Glutamatergic neuron (in vitro differentiated cells): ENCODE measurements at regions not wholly inside any gene's neighbourhood (a gene's known extent, or its start where the extent isn't known, plus 50 kb on each side); places are given as distances from the start of the nearest gene placed in this dataset.
"Not testable (repeated sequence)": the region's sequence is repeated elsewhere in the genome, so short reads cannot be mapped to it uniquely, and the experiment has no call there.

Experiments
- DNase-seq: peaks from one replicate; pipeline ENCODE4 v3.0.0; 2022
- H3K27ac Mint-ChIP-seq: one replicate; pipeline ENCODE4 v1.8.0; 2020; ENCODE audit warnings: mild to moderate bottlenecking, mixed read lengths, inconsistent platforms; ENCODE audit not compliant: unreplicated experiment
- H3K27me3 Mint-ChIP-seq: one replicate; pipeline ENCODE4 v1.8.0; 2020; ENCODE audit warnings: mild to moderate bottlenecking, moderate library complexity, mixed read lengths, inconsistent platforms; ENCODE audit not compliant: unreplicated experiment
- H3K36me3 Mint-ChIP-seq: one replicate; pipeline ENCODE4 v1.8.0; 2020; ENCODE audit warnings: mild to moderate bottlenecking, mixed read lengths, inconsistent platforms; ENCODE audit not compliant: unreplicated experiment
- H3K4me1 Mint-ChIP-seq: one replicate; pipeline ENCODE4 v1.8.0; 2020; ENCODE audit warnings: mild to moderate bottlenecking, low read depth, mixed read lengths, inconsistent platforms; ENCODE audit not compliant: unreplicated experiment
- H3K4me3 Mint-ChIP-seq: one replicate; pipeline ENCODE4 v1.8.0; 2020; ENCODE audit warnings: mild to moderate bottlenecking, mixed read lengths, inconsistent platforms; ENCODE audit not compliant: unreplicated experiment
- H3K9me3 Mint-ChIP-seq: one replicate; pipeline ENCODE4 v1.8.0; 2020; ENCODE audit warnings: mild to moderate bottlenecking, moderate library complexity, mixed read lengths, inconsistent platforms; ENCODE audit not compliant: unreplicated experiment

DNA sequence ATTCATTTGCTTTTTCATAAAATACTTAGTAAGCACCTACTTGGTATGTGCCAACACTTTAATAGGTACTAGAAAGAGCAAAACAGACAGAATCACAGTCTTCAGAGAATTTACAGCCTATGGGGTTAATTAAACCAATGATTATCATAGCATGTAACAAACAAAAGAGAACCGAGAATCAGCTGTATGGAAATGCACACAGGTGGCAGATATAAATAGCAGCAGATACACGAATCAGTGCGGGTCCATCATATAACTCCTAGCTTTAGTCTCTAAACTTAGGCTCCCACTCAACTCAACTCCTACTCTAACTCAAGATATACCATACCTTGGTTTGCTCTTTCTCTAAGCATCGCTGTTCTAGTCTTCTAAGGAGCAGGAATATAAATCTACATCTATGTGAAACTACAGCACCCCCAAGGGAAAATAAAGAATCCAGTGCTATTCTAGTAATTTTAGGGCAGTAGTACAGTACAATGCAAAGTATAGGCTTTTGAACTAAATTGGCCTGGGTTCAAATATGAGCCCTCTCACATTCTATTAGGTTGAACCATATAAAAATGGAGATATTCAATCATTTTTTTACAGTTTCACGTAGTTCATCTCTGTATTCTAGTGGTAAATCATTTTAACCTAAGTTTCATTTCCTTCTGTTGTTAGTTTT, 108.5 kb upstream of the NBPF9 start:
- not testable (repeated sequence) for H3K4me3 Mint-ChIP-seq, H3K27ac Mint-ChIP-seq, H3K9me3 Mint-ChIP-seq, H3K27me3 Mint-ChIP-seq, H3K4me1 Mint-ChIP-seq, H3K36me3 Mint-ChIP-seq, DNase-seq

DNA sequence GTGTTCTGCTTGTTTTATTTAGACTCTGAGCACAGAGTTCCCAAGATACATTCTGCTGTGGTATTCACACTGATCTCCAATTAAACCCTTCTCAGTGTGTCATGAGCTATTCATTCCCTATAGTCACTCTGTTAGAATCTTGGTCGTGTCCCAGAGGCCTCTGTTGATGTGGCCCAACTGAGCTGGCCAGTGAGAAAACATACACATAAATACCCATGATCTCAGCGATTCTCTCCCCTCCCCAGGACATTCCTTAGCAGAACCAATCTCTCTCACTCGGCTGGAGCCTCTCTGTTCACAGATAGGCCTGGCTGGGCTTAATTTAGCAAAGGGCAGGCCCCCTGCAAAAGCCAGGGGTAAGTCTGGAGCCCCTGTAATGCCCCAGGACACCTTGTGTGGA, 109.6 kb upstream of the NBPF9 start:
- not testable (repeated sequence) for H3K27me3 Mint-ChIP-seq, H3K4me1 Mint-ChIP-seq, H3K4me3 Mint-ChIP-seq, H3K27ac Mint-ChIP-seq, H3K9me3 Mint-ChIP-seq, DNase-seq, H3K36me3 Mint-ChIP-seq

- not testable (repeated sequence) for H3K36me3 Mint-ChIP-seq, H3K27ac Mint-ChIP-seq, H3K4me1 Mint-ChIP-seq, DNase-seq, H3K9me3 Mint-ChIP-seq, H3K4me3 Mint-ChIP-seq, H3K27me3 Mint-ChIP-seq
Observed at GRCh38 chr1:149213673-149214072, 110.3 kb upstream of the NBPF9 start.

- H3K4me1 Mint-ChIP-seq, H3K27ac Mint-ChIP-seq, H3K27me3 Mint-ChIP-seq, H3K9me3 Mint-ChIP-seq, H3K36me3 Mint-ChIP-seq, DNase-seq, H3K4me3 Mint-ChIP-seq: not testable (repeated sequence)
Observed at GRCh38 chr1:149218080-149218988, 115.0 kb upstream of the NBPF9 start.

GRCh38 chr1:149219539-149219938, 116.2 kb upstream of the NBPF9 start:
- H3K27ac Mint-ChIP-seq, H3K4me1 Mint-ChIP-seq, H3K9me3 Mint-ChIP-seq, H3K27me3 Mint-ChIP-seq, H3K4me3 Mint-ChIP-seq, H3K36me3 Mint-ChIP-seq, DNase-seq: not testable (repeated sequence)

DNA sequence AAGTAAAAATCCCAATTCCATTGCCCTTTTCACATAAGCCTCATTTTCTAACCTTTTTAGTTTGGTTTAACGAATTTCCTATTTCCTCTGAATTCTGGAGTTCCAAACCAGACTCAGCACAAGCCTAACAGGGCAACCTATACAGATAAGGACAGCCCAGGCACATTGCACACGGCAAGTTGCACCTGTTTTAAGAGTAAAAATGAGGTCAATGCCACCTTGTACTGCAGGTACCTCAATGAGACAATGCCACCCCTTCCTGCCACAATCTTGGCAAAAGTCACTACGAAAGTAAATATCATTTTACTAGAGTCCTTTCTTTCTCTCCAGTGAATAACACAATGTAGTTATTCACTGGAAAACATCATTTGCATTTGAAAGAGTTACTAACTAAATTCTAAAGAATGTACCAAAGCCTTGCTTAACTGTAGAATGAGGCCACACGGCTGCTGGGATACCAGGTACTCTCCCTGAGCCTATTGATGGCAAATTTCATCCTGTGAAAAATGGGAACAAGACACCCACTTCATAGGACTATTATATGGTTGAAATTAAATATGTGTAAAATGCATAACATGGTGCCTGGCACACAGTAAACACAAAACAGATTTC, 117.2 kb upstream of the NBPF9 start:
- H3K4me3 Mint-ChIP-seq, H3K27me3 Mint-ChIP-seq, H3K9me3 Mint-ChIP-seq, H3K36me3 Mint-ChIP-seq, DNase-seq, H3K27ac Mint-ChIP-seq, H3K4me1 Mint-ChIP-seq: not testable (repeated sequence)

GRCh38 chr1:149227933-149228665, 124.7 kb upstream of the NBPF9 start:
- DNase-seq, H3K4me3 Mint-ChIP-seq, H3K27ac Mint-ChIP-seq, H3K4me1 Mint-ChIP-seq, H3K27me3 Mint-ChIP-seq, H3K36me3 Mint-ChIP-seq, H3K9me3 Mint-ChIP-seq: not testable (repeated sequence)

- not testable (repeated sequence) for H3K4me1 Mint-ChIP-seq, H3K4me3 Mint-ChIP-seq, H3K36me3 Mint-ChIP-seq, H3K27me3 Mint-ChIP-seq, H3K27ac Mint-ChIP-seq, DNase-seq, H3K9me3 Mint-ChIP-seq
Observed at GRCh38 chr1:149228672-149229585, 125.6 kb upstream of the NBPF9 start.

- DNase-seq, H3K27ac Mint-ChIP-seq, H3K4me3 Mint-ChIP-seq, H3K27me3 Mint-ChIP-seq, H3K9me3 Mint-ChIP-seq, H3K36me3 Mint-ChIP-seq, H3K4me1 Mint-ChIP-seq: not testable (repeated sequence)
Observed at GRCh38 chr1:149229813-149230212, 126.5 kb upstream of the NBPF9 start.

DNA sequence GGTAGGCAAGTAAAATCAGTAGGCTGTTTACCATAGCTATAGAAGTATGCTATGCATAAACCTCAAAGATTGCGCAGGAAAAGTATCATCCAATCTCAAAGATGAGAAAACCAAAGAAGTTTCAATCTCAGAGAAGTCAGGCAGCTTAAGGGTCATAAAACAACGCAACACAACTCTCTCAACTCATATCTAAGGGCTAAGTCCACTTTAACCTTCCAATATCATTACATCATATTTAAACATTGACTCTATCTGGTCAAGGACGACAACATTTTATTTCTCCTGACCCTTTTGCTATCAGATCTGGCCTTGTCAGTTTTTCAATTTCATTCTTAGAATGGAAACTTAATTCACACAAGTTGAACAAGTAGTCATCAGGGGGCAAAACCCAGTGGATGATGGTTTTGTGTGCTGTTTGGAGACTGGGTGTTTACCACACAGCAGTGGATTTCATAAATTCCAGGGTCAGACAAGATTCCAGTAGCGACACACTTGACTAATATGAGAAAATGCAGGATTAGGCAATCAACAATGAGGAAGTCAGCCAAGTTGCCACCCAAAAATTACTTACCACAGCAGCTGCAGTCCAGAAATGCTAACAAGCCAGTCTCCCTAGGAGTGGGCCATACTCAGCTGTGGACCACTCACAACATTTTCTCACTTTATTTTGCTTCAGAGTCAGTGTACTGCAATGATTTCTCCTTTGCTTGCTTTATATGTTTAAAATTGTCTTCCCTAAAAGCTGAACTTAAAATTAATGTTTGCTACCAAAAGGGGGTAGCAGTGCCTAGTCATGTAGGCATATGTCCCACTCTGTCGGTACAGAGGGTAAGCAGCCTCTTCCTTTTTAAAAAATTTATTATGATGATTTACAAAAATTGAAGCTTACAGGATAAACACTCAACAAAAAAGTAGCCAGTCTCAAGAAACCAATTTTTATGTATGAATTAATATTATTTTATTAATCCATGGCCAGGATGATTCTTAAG, 131.9 kb upstream of the NBPF9 start:
- H3K4me1 Mint-ChIP-seq, DNase-seq, H3K4me3 Mint-ChIP-seq, H3K9me3 Mint-ChIP-seq, H3K36me3 Mint-ChIP-seq, H3K27ac Mint-ChIP-seq, H3K27me3 Mint-ChIP-seq: not testable (repeated sequence)
